ENCODE measurements at regions not wholly inside any gene's neighbourhood (a gene's known extent, or its start where the extent isn't known, plus 50 kb on each side); places are given as distances from the start of the nearest gene placed in this dataset.

GRCh38 chr5:56499491-56499890 is 266.4 kb upstream of the ANKRD55 start:
- no peak overlapping the region for H2AFZ ChIP-seq (ENCODE audit: insufficient read depth, low read depth, low read length, poor library complexity, severe bottlenecking)
- no peak overlapping the region for H3K4me2 ChIP-seq (replicated peaks; ENCODE audit: extremely low read depth, low read length, poor library complexity, severe bottlenecking)
- no peaks in the 10 kb centered on the region for H3K27me3 ChIP-seq (ENCODE audit: control insufficient read depth in 2 of 2, insufficient read depth in 2 of 2, low read length in 2 of 2)
- peaks cover 0 to 4% (median 3%) of the 10 kb centered on the region in 3 donors for H3K27me3 Mint-ChIP-seq (ENCODE audit: low read depth in 3 of 3)
- H3K9me3 ChIP-seq (replicated peaks in 1 of 2; ENCODE audit: control insufficient read depth in 1 of 2, insufficient read depth in 1 of 2, low read length in 2 of 2): peaks cover 0 to 4% of the 10 kb centered on the region in 2 donors
- H3K27ac ChIP-seq (ENCODE audit: low read depth in 1 of 2, low read length in 2 of 2): no peak overlapping the region
- 100% methylated on average over 2 of the region's 4 CpGs for WGBS (ENCODE audit: insufficient coverage)
- intact Hi-C loops (cut with micrococcal nuclease): no loop called here
- H3K4me3 Mint-ChIP-seq: no peak overlapping the region
- H3K36me3 Mint-ChIP-seq: no peaks in the 10 kb centered on the region
- no peaks in the 10 kb centered on the region for H3K79me2 ChIP-seq (ENCODE audit: insufficient read depth, low read length)
- no peak overlapping the region for H3K27ac Mint-ChIP-seq
- no peaks in the 10 kb centered on the region for H3K36me3 ChIP-seq (replicated peaks in 1 of 2; ENCODE audit: control insufficient read depth in 1 of 2, insufficient read depth in 2 of 2, low read length in 2 of 2)
- peaks cover 21% of the 10 kb centered on the region for H3K4me1 Mint-ChIP-seq
- H3K4me1 ChIP-seq (ENCODE audit: control insufficient read depth in 1 of 2, insufficient read depth in 2 of 2, low read length in 2 of 2): peaks cover 17 to 24% of the 10 kb centered on the region in 2 donors
- no peaks in the 10 kb centered on the region for H4K20me1 ChIP-seq (ENCODE audit: insufficient read depth, low read length)
- DNase-seq: no peak
- H3K4me3 ChIP-seq (replicated peaks in 1 of 3; ENCODE audit: low read depth in 2 of 3, low read length in 3 of 3): no peak overlapping the region
- no peak for TF ChIP-seq CTCF (IDR thresholded peaks at IDR 0.05)
- no peak overlapping the region for H3K9ac ChIP-seq (ENCODE audit: insufficient read depth, low read length, poor library complexity, severe bottlenecking)
- H3K9me3 Mint-ChIP-seq: peaks cover 0 to 11% (median 3%) of the 10 kb centered on the region in 7 donors

DNA sequence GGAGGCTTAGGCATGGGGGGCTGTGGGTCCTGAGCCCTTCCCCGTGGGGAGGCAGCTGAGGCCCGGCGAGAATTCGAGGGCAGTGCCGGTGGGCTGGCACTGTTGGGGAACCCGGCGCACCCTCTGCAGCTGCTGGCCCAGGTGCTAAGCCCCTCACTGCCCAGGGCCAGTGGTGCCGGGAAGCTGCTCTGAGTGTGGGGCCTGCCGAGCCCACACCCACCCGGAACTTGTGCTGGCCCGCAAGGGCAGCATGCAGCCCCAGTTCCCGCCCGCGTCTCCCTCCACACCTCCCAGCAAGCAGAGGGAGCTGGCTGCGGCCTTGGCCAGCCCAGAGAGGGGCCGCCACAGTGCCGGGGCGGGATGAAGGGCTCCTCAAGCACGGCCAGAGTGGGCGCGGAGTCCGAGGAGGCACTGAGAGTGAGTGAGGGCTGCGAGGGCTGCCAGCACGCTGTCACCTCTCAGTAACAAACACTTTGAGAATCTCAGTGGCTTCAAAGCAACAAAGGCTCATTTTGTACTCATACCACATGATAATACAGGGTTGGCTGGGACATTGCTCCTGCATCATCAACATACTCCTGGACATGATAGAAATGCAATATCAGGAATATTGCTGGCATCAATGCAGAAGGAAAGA is 265.7 kb upstream of the ANKRD55 start:
- no peak for DNase-seq

More for the DNA sequence above, 265.7 kb upstream of the ANKRD55 start:
- Mint-ChIP-seq H3K4me1 (peaks cover 25% of the 10 kb centered on the region), H3K36me3 (no peaks in the 10 kb centered on the region), H3K4me3 (no peak overlapping the region), H3K27me3 (ENCODE audit: low read depth in 3 of 3) (peaks cover 0 to 4% (median 3%) of the 10 kb centered on the region in 3 donors), H3K9me3 (peaks cover 0 to 11% (median 3%) of the 10 kb centered on the region in 7 donors), H3K27ac (no peak overlapping the region)
- Histone ChIP-seq H4K20me1 (ENCODE audit: insufficient read depth, low read length) (no peaks in the 10 kb centered on the region), H3K9me3 (replicated peaks in 1 of 2; ENCODE audit: control insufficient read depth in 1 of 2, insufficient read depth in 1 of 2, low read length in 2 of 2) (peaks cover 0 to 4% of the 10 kb centered on the region in 2 donors), H3K4me3 (replicated peaks in 1 of 3; ENCODE audit: low read depth in 2 of 3, low read length in 3 of 3) (no peak overlapping the region), H3K4me2 (replicated peaks; ENCODE audit: extremely low read depth, low read length, poor library complexity, severe bottlenecking) (no peak overlapping the region), H2AFZ (ENCODE audit: insufficient read depth, low read depth, low read length, poor library complexity, severe bottlenecking) (no peak overlapping the region), H3K27ac (ENCODE audit: low read depth in 1 of 2, low read length in 2 of 2) (no peak overlapping the region), H3K4me1 (ENCODE audit: control insufficient read depth in 1 of 2, insufficient read depth in 2 of 2, low read length in 2 of 2) (peaks cover 23 to 30% of the 10 kb centered on the region in 2 donors), H3K79me2 (ENCODE audit: insufficient read depth, low read length) (no peaks in the 10 kb centered on the region), H3K9ac (ENCODE audit: insufficient read depth, low read length, poor library complexity, severe bottlenecking) (no peak overlapping the region), H3K27me3 (ENCODE audit: control insufficient read depth in 2 of 2, insufficient read depth in 2 of 2, low read length in 2 of 2) (no peaks in the 10 kb centered on the region), H3K36me3 (replicated peaks in 1 of 2; ENCODE audit: control insufficient read depth in 1 of 2, insufficient read depth in 2 of 2, low read length in 2 of 2) (no peaks in the 10 kb centered on the region)
- 99% methylated on average over 23 of the region's 24 CpGs for WGBS (ENCODE audit: insufficient coverage)
- TF ChIP-seq CTCF (IDR thresholded peaks at IDR 0.05): no peak
- intact Hi-C loops (cut with micrococcal nuclease): no loop called here
